ENCODE measurements at regions not wholly inside any gene's neighbourhood (a gene's known extent, or its start where the extent isn't known, plus 50 kb on each side); places are given as distances from the start of the nearest gene placed in this dataset.

DNA sequence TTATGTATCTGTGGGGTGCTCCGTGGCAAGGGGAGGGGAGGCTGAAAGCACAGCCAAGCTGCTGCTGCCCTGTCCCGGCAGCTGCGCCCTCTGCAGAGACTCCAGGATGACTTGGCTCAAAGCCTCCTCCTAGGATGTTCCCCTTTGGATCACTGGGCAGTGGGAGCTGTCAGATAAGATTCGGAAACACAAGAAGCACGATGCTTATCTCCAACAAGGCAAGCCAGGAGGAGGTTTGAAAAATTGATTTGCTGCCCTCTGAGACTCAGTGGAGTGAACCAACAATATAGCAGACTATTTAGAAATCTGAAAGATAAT lies 776.4 kb downstream of the C6orf118 start:
- DNase-seq: no peak

DNA sequence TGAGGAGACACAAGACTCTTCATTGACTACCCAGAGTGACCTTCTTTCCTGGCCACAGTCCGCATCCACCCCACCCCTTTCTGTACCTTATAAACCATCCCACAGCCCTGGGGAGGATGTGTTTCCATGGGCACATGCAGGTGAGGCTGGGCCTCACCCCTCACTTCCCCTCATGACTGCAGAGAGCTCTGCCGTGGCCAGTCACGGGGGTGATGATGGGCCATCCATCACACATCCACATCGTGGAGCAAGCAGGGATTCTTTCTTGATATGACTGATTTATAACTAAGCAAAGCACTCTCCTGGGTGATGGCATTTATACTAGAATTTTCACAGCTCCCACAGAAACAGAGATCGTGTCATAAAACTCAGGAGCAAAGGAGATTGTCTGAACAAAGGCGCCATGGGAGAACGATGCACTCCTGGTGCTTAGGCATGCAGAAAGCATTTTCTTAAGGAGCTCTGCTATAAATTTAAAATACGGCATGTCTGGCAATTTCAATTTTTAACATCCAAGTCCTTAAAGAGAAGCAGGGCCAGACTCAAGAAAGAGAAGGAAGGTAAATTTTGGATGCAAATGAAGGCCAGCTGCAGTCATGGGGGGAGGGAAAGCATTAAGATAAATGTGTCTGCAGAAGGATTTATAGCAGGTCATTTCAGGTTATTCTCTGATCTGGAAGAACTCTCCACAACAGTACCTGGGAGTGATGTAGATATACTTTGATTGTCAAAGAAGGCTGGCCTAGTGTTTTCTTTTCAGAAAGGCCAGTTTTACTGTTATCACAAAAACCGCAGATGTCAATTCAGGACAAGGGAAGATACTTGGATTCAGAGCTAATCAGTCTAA lies 777.0 kb downstream of the C6orf118 start:
- DNase-seq: no peak

DNA sequence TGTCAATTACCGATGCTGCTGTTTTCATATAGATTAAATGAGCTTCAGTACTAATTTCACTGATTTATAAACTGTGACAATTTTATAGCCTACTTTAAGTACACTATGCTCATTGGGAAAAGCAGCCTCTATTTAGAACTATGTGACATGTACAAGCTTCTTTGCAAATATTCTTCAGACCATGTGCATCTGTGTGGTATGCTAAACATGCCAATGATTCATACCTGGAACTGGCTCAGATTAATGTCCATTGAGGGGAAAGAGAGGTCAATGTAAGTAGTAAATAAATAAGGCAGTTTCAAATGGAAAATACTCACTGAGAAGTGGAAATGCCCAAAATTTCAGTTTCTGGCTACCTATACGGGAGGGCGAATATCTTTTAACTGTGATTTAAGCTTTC lies 777.7 kb downstream of the C6orf118 start:
- no peak for DNase-seq

DNA sequence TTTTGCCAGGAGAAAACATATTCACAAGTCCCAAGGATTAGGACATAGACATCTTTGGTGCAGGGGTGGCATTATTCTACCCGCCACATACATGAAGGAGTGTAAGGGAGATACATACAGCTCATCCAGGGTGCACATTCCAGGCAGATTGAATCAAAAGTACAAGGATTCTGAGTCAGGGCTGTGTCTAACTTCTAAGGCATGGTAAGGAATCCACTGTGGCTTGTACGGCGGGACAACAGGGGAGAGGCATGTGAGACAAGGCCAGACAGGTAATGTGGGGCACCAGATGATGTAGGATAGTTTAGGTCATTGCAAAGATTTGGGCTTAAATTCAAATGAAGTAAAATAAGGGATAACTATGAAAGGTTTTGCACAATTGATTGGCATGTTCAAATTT lies 780.9 kb downstream of the C6orf118 start:
- DNase-seq: no peak

DNA sequence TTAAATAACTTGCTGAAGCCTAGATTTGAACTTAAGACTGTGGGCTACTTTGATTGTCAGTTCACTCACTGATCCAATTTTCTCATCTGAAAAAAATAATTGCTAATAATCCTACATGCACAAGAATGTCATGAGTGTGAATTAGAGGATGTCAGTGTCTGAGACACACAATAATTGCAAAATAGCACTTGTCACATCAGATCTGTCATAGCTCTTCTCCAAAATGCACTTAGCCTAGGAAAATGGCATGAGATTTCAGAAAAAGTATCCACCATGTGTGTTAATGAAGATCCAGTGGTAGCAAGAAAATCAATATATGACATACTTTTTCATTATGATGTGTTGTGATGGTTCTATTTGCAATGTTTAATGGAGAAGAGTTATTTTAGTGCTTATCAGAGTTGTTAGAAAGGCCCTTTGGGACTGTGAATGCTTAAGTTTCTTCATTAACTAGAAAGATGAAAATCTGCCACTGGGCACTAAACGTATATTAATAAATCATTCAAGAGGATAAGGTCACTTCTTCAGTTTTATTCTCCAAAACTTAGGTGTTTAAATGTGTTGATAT lies 786.2 kb downstream of the C6orf118 start:
- no peak for DNase-seq

DNA sequence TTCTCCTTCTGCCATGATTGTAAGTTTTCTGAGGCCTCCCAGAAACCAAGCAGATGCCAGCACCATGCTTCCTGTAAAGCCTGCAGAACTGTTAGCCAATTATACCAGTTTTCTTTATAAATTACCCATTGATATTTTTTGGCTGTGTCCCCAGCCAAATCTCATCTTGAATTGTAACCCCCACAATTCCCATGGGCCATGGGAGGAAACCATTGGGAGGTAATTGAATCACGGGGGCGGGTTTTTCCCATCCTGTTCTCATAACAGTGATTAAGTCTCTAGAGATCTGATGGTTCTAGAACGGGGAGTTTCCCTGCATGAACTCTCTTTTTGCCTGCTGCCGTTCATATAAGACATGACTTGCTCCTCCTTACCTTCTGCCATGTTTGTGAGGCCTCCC lies 788.5 kb downstream of the C6orf118 start:
- no peak for DNase-seq

DNA sequence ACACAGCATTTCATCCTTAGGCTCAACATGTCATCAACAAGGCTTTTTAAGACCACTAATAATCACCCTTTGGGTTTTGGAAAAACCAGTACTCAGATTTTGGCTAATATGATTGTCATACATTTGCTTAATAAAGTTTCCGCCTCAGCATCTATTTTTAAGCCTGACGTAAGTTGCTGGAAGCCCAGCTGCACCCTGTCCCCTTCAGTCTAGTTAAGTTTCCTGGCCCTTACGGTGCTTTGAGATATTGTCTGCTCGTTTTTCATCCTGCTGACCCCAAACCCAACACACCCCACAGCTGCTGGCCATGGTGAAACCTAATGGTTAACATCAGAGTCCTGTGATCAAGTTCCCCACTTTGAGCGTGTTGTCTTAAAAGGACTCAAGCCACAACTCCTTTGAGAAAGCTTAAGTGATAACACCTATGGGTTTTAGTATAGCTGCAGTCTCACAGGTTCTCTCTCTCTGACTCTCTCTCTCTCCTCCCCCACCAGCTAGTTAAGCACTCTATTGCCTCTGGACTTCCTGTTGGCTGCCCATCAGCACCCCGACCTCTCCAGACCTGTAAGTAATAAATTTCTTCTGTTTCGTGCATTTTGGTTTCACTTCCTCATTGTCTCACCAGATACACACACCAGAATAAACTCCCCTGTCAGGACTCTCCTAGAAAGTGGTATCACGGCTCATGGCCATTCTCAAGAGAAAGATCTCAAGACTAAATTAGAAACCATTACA lies 802.0 kb downstream of the C6orf118 start:
- DNase-seq: no peak

DNA sequence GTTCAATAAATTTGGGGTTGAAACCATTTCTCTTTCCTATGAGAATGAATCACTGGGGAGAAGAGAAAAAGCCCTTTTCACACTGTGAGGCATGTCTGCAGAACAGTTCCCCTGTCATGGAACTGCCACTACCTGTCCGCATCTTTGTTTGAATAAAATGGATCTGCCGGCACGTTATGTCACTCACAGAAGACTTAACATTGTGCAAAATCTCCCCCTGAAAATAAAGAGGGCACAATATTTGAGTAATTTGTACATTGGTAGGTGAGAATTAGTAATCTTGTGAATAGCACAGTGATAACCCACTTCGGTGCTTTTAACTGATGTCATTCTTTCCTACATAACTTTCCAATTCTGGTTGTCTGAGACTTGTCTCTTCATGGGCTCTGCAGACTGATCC lies 804.0 kb downstream of the C6orf118 start:
- no peak for DNase-seq

DNA sequence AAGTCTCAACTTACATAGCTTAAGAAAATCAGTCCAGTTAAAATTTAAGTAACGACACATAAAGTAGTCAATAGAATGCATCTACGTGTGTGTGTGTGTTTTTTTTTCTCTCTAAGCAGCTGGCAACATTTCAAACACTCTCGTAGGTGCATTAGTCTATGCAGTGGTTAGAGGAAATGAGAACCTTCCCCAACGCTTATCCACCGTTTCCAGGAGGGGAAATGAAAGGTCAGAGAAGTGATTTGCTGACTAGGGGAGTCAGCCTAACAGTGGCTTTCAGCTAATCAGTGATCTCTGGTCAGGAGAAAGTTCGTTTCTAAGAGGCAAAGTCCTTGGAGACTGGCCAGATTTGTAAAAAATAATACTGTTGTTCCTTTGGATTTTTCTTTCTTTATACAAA lies 806.6 kb downstream of the C6orf118 start:
- peak; percentile 1 to 7 for DNase-seq

DNA sequence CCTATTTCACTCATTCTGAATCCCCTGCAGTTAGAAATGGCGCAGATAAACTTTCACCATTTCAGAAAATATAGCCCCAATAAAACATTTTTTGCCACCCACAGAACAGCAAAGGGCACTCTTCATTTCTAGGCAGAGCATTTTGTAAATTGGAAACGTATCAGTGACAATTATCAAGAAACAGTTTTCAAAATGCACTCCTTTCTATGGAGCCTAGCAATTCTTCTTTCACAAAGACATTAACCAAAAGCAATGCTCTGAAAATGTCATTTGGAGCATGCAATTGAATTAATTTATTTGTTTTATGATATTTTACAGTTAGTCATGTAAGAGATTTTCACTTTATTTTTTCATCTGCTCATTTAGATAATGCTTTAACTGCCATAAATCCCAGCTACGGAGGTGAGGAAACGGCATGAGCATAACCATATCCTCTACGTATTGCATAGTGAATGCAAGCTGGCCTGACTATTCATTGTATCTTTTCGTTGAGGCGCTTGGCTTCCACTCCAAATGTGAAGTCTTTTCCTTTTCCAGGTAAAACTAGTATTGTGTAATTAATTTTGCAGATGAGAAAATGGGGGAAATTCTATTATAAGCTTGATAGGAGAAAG lies 813.4 kb downstream of the C6orf118 start:
- DNase-seq: no peak

DNA sequence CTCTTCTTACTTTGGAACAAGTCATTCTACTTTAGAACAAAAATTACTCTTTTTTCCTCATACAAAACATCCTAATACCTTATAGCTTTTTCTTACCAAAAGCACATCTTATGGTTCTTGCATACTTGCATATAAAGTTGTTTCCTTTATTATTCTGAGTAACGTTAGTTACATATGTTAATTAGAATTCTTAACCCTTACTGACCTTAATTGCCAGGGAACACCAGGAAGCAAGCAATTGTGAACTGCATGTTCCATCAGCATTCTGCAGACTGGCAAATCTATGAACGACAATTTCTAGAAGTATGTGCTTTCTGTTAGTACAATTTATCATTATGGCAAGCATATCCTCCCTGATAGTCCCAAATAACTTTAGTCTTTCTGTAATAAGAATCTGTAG lies 831.0 kb downstream of the C6orf118 start:
- DNase-seq: no peak

DNA sequence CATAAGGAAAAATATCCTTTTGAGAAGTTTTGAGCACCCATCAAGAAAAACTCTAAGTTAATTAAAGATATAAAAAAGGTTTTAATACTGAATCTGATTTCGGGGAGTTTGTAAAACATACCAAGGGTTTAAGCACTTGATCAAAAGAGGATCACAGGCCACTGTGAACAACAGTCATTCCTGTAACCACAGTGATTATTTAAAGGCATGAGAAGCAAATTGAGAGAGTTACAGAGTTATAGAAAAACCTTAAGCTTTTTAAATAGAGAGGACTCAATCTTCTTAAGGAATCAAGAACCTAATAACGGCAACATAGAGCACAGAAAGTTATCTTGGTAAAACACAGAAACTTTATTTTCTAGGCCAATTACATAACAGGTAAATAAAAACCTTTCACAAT lies 831.6 kb downstream of the C6orf118 start:
- no peak for DNase-seq

DNA sequence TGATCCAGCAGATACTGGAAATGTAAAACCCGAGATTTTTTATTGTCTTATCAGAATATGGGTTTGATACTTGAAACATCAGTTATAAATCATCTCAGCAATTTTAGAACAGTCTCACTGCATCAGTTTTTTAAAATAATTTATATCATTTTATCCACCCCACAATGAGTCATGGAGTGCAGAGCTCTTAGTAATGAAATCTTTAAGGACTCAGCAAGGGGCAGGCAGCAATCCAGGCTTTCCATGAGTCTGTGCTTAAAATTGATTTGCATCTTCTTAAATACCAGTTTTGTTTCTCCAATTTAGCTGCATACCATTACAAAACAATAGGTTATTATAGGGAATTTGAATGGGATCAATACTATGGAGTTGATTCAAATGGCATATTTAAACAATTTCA lies 832.3 kb downstream of the C6orf118 start:
- no peak for DNase-seq

DNA sequence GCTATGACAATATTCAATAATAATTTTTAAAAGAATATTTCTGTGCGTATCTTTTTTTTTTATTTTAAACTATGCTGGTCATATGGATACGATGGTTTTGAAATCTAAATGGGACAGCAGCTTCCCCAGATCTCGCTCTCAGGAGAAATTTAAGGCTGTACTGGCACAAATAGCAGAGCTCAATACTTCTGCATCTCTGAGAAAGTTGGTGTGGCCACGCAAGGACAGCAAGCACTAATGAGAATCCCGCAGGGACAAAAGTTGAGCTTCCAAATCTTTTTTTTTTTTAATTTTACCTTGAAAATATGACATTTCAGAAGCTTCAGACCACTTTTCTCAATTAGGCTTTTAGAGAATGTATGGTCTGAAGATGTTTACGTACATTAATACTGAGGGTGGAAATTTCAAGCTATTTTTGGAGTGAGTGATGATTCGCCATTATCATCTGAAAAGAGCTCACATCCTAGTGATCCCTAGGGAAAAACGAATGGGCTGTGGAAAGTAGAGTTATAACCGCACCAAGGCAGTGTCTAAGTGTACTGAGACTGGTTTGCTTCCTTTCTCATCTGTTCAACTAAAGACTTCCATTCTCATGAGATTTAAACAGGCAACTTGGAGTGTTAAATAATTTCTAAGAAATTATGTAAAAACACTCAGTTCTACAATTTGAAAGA lies 840.0 kb downstream of the C6orf118 start:
- no peak for DNase-seq

DNA sequence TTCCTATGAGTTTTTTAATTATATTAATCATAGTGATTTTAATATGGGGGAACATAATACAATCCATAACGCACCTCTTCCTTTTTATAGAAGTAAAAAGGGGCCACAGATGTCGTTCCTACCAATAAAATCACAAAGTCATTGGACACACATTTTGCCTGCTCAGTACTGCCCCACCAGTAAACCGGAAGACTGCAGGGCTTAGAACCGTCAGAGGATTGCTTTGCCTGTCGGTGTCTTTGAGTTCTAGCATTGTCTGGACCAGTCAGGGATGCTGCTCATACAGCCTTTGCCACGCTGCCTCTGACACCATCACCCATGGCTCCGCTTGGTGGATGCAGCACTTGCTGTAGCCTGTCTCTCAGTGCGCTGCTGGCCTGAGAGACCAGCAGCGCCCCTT lies 853.6 kb downstream of the C6orf118 start:
- no peak for DNase-seq

DNA sequence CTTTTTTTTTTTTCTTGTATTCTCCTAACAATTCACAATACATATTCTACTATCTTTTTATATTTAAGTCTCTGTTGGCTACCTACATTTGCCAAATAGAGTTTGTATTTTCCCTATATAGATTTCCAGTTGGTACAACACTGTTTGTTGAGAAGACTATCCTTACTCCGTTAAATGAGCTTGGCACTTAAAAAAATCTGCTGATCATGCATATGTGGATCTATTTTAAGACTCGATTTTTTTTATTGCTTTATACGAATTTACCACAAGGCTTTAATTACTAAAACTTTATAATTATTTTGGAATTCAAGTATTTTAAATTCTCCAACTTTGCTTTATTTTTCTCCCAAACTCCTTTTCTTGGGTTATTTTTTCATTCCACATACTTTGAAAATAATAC lies 855.6 kb downstream of the C6orf118 start:
- no peak for DNase-seq

DNA sequence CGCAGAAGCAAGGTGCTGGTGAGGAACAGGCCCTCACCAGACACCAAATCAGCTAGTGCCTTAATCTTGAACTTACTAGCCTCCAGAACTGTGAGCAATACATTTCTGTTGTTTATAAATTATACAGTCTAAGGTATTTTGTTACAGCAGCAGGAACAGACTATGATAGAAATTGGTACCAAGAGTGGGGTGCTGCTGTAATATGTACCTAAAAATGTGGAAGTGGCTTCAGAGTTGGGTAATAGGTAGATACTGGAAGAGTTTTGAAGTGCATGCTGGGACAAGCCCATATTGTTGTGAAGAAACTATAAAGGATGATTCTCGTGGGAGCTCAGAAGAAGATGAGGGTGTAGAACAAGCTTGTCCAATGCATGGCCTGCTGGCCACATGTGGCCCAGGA lies 866.8 kb downstream of the C6orf118 start:
- no peak for DNase-seq

DNA sequence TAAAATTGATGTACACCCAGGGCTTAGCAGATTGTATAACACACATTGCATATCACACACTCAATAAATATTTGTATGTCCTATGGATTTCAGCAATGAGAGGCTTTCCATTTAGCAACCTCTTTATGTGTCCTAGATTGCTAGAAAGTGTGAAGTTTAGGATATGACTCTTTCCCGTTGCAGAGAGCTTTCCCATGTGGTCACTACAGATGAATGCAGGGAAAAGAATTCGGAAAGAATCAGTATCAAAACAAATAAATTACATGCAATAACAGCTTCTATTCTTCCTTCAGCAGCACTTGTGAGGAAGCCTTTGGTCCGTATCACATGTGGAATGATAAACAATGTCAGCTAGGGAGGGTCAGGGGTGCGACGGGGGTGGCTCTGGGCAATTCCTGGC lies 870.1 kb downstream of the C6orf118 start:
- DNase-seq: no peak

DNA sequence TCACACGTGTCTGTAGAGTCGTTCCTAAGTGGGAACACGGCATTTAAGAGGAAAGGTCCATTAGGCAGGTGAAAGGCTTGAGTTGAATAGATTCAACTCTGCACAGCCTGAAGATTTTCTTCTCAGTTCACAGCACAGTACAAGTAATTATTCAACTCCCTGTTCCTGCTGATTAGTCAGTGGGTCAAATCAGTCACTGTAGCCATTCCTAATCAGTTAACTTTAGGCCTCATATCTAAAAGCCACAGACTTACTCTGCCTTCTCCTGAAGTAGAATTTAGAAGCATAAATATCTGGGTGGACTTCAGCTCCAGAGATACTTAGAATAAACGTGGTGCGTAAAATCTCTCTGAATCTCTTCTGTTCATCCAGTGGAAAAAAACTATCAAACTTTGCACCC lies 872.4 kb downstream of the C6orf118 start:
- DNase-seq: no peak

DNA sequence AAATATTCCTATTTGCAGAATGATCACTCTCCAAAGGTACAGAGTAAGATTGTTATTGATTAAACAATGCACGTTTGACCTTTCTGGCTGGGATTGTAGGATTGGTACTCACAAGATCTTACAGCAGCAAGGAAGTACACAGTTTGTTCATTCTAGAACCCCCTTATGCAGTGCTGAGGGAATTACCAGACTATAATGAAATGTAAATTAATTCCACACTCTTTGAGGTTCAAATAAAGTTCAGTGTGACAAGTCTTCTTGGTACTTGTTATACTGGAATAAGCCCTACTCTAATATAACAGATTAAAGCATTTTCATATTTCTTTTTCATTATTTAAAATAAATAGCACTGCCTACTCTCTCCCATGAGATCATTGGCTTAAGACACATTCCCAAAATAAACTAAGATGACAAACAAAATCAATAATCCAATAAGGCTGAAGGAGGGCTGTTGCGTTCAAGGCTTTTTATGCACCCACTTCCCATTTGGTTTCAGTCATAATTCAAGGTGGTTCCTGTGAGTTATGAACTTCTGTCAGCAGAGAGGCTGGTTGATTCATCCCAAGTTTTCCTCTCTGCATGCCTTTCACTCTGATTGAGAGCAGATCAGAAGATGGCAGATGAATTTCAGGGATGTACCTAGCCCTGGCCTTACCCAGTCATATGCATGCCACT lies 881.5 kb downstream of the C6orf118 start:
- DNase-seq: no peak

DNA sequence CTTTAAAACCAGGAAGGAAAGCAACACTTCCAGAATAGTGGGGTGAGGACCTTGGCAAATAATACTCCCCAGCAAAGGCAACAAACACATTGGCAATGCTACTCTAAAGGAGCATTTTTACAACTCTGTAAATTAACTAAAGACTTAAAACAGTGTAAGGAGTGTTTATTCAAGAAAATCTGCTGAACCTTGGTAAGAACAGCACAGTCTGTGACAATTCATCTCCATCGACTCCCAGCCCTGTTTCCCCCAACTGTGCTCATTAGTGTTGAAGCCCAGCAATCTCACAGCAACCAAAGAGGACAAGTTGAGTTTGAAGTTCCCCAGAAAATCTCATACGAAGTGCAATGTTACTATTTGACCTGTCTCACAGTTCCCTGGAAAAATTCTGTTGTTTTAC lies 884.9 kb downstream of the C6orf118 start:
- no peak for DNase-seq

DNA sequence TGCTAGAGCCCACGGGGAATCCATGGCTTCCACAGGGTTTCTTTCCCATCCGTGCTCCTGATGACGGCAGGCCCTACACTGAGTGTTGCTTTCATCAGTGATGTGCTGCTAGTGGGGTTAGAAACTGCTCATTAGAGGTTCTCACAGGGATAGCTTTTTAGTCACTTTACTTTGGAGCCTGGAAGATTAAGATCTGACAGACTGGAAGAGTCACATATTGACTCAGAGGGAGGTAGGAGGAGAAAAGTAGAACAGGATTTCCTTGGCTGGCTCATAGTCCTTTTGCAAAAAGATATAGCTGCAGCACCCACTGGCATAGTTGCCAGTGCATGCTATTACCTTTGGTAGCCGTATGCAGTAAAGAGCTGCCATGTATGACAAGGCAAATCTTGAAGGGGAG lies 890.3 kb downstream of the C6orf118 start:
- no peak for DNase-seq

DNA sequence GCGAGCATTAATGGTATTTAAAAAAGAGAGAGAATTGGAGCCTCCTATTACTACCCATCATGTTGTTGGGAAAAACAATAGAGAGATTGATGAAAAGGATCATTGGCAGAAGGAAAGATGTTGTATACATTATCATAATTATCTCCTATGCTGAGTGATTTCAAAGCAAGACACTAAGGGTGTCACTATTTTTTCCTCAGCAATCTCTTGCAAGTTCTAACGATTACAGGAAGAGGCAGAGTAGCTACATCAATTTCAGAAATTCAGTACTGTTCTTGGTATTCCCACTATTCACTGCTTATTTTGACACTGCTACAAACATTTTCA lies 891.2 kb downstream of the C6orf118 start:
- DNase-seq: no peak

Data from NCI-H2081 (cell line).